ENCODE measurements at regions not wholly inside any gene's neighbourhood (a gene's known extent, or its start where the extent isn't known, plus 50 kb on each side); places are given as distances from the start of the nearest gene placed in this dataset.
A peak's percentile ranks its signal among the peaks of the same experiment; 100 is the strongest.
"Not testable (repeated sequence)": the region's sequence is repeated elsewhere in the genome, so short reads cannot be mapped to it uniquely, and the experiment has no call there.

- Histone ChIP-seq H3K36me3 (ENCODE audit: insufficient read depth, low read length) (no peaks in the 10 kb centered on the region), H3K9ac (ENCODE audit: low read depth, low read length) (no peak overlapping the region), H3K4me1 (ENCODE audit: insufficient read depth, low read length) (no peaks in the 10 kb centered on the region), H3K9me3 (ENCODE audit: control insufficient read depth, insufficient read depth, low read length) (no peaks in the 10 kb centered on the region)
These were observed 51.9 kb upstream of the PTPRJ start for GRCh38 chr11:47928426-47928825.

GRCh38 chr11:47924184-47924691 is 56.1 kb upstream of the PTPRJ start:
- no peaks in the 10 kb centered on the region for H3K9me3 ChIP-seq (ENCODE audit: control insufficient read depth, insufficient read depth, low read length)
- peaks cover 5% of the 10 kb centered on the region; the same call in 1 of the 2 replicates for H3K4me1 ChIP-seq (ENCODE audit: insufficient read depth, low read length)
- no peak overlapping the region for H3K9ac ChIP-seq (ENCODE audit: low read depth, low read length)
- no peaks in the 10 kb centered on the region for H3K36me3 ChIP-seq (ENCODE audit: insufficient read depth, low read length)

- H3K9ac ChIP-seq (ENCODE audit: low read depth, low read length) = no peak overlapping the region
- peaks cover 9% of the 10 kb centered on the region; the same call in 1 of the 2 replicates for H3K4me1 ChIP-seq (ENCODE audit: insufficient read depth, low read length)
These were observed 56.7 kb upstream of the PTPRJ start for GRCh38 chr11:47923667-47924066.

GRCh38 chr11:47921080-47921555 is 59.2 kb upstream of the PTPRJ start:
- not testable (repeated sequence) for H3K9me3 ChIP-seq (ENCODE audit: control insufficient read depth, insufficient read depth, low read length); H3K36me3 ChIP-seq (ENCODE audit: insufficient read depth, low read length); H3K9ac ChIP-seq (ENCODE audit: low read depth, low read length)
- peaks cover 17% of the 10 kb centered on the region; the same call in 1 of the 2 replicates for H3K4me1 ChIP-seq (ENCODE audit: insufficient read depth, low read length)

More at GRCh38 chr11:47923667-47924066, 56.7 kb upstream of the PTPRJ start:
- no peaks in the 10 kb centered on the region for H3K9me3 ChIP-seq (ENCODE audit: control insufficient read depth, insufficient read depth, low read length)
- no peaks in the 10 kb centered on the region for H3K36me3 ChIP-seq (ENCODE audit: insufficient read depth, low read length)

GRCh38 chr11:47918882-47919495 is 61.4 kb upstream of the PTPRJ start:
- no peaks in the 10 kb centered on the region for H3K9me3 ChIP-seq (ENCODE audit: control insufficient read depth, insufficient read depth, low read length)
- no peaks in the 10 kb centered on the region for H3K36me3 ChIP-seq (ENCODE audit: insufficient read depth, low read length)
- H3K9ac ChIP-seq (ENCODE audit: low read depth, low read length) = no peak overlapping the region
- peaks cover 17% of the 10 kb centered on the region; the same call in 1 of the 2 replicates for H3K4me1 ChIP-seq (ENCODE audit: insufficient read depth, low read length)

GRCh38 chr11:47918370-47918690 is 62.0 kb upstream of the PTPRJ start:
- H3K9ac ChIP-seq (ENCODE audit: low read depth, low read length) = peak overlapping the region; percentile 33; the same call in 1 of the 2 replicates
- H3K9me3 ChIP-seq (ENCODE audit: control insufficient read depth, insufficient read depth, low read length) = no peaks in the 10 kb centered on the region

GRCh38 chr11:47917599-47918369 is 62.6 kb upstream of the PTPRJ start:
- H3K4me1 ChIP-seq (ENCODE audit: insufficient read depth, low read length) = peaks cover 17% of the 10 kb centered on the region; the same call in 1 of the 2 replicates
- H3K9me3 ChIP-seq (ENCODE audit: control insufficient read depth, insufficient read depth, low read length) = no peaks in the 10 kb centered on the region
- peak overlapping the region; percentile 33; the same call in 1 of the 2 replicates for H3K9ac ChIP-seq (ENCODE audit: low read depth, low read length)
- H3K36me3 ChIP-seq (ENCODE audit: insufficient read depth, low read length) = no peaks in the 10 kb centered on the region

More at GRCh38 chr11:47918370-47918690, 62.0 kb upstream of the PTPRJ start:
- Histone ChIP-seq H3K36me3 (ENCODE audit: insufficient read depth, low read length) (no peaks in the 10 kb centered on the region), H3K4me1 (ENCODE audit: insufficient read depth, low read length) (peaks cover 17% of the 10 kb centered on the region; the same call in 1 of the 2 replicates)

GRCh38 chr11:47916361-47916841 is 64.0 kb upstream of the PTPRJ start:
- peaks cover 18% of the 10 kb centered on the region; the same call in 1 of the 2 replicates for H3K4me1 ChIP-seq (ENCODE audit: insufficient read depth, low read length)
- H3K36me3 ChIP-seq (ENCODE audit: insufficient read depth, low read length) = no peaks in the 10 kb centered on the region
- no peaks in the 10 kb centered on the region for H3K9me3 ChIP-seq (ENCODE audit: control insufficient read depth, insufficient read depth, low read length)
- no peak overlapping the region for H3K9ac ChIP-seq (ENCODE audit: low read depth, low read length)

GRCh38 chr11:47915783-47916182 is 64.6 kb upstream of the PTPRJ start:
- H3K36me3 ChIP-seq (ENCODE audit: insufficient read depth, low read length) = no peaks in the 10 kb centered on the region
- H3K9ac ChIP-seq (ENCODE audit: low read depth, low read length) = no peak overlapping the region
- no peaks in the 10 kb centered on the region for H3K9me3 ChIP-seq (ENCODE audit: control insufficient read depth, insufficient read depth, low read length)
- H3K4me1 ChIP-seq (ENCODE audit: insufficient read depth, low read length) = peaks cover 22% of the 10 kb centered on the region; the same call in 1 of the 2 replicates

- H3K9ac ChIP-seq (ENCODE audit: low read depth, low read length) = no peak overlapping the region
- H3K9me3 ChIP-seq (ENCODE audit: control insufficient read depth, insufficient read depth, low read length) = no peaks in the 10 kb centered on the region
- H3K36me3 ChIP-seq (ENCODE audit: insufficient read depth, low read length) = no peaks in the 10 kb centered on the region
- peaks cover 22% of the 10 kb centered on the region; the same call in 1 of the 2 replicates for H3K4me1 ChIP-seq (ENCODE audit: insufficient read depth, low read length)
These were observed 65.0 kb upstream of the PTPRJ start for GRCh38 chr11:47915374-47915773.

GRCh38 chr11:47914743-47915142 is 65.6 kb upstream of the PTPRJ start:
- Histone ChIP-seq H3K9me3 (ENCODE audit: control insufficient read depth, insufficient read depth, low read length) (no peaks in the 10 kb centered on the region), H3K36me3 (ENCODE audit: insufficient read depth, low read length) (no peaks in the 10 kb centered on the region), H3K4me1 (ENCODE audit: insufficient read depth, low read length) (peaks cover 22% of the 10 kb centered on the region; the same call in 1 of the 2 replicates), H3K9ac (ENCODE audit: low read depth, low read length) (no peak overlapping the region)

- Histone ChIP-seq H3K9me3 (ENCODE audit: control insufficient read depth, insufficient read depth, low read length) (no peaks in the 10 kb centered on the region), H3K9ac (ENCODE audit: low read depth, low read length) (no peak overlapping the region), H3K36me3 (ENCODE audit: insufficient read depth, low read length) (no peaks in the 10 kb centered on the region), H3K4me1 (ENCODE audit: insufficient read depth, low read length) (peaks cover 13% of the 10 kb centered on the region; the same call in 1 of the 2 replicates)
These were observed 65.5 kb upstream of the NUP160 start for GRCh38 chr11:47913529-47914244.

- Histone ChIP-seq H3K4me1 (ENCODE audit: insufficient read depth, low read length) (peaks cover 10% of the 10 kb centered on the region; the same call in 1 of the 2 replicates), H3K9ac (ENCODE audit: low read depth, low read length) (no peak overlapping the region), H3K36me3 (ENCODE audit: insufficient read depth, low read length) (no peaks in the 10 kb centered on the region), H3K9me3 (ENCODE audit: control insufficient read depth, insufficient read depth, low read length) (no peaks in the 10 kb centered on the region)
These were observed 64.8 kb upstream of the NUP160 start for GRCh38 chr11:47912843-47913437.

GRCh38 chr11:47911149-47911548 is 63.0 kb upstream of the NUP160 start:
- H3K36me3 ChIP-seq (ENCODE audit: insufficient read depth, low read length) = no peaks in the 10 kb centered on the region
- H3K4me1 ChIP-seq (ENCODE audit: insufficient read depth, low read length) = peaks cover 5% of the 10 kb centered on the region; the same call in 1 of the 2 replicates
- H3K9ac ChIP-seq (ENCODE audit: low read depth, low read length) = no peak overlapping the region
- no peaks in the 10 kb centered on the region for H3K9me3 ChIP-seq (ENCODE audit: control insufficient read depth, insufficient read depth, low read length)

Data from ES-I3 (cell line).